Hepatocyte (in vitro differentiated cells): ENCODE measurements at regions not wholly inside any gene's neighbourhood (a gene's known extent, or its start where the extent isn't known, plus 50 kb on each side); places are given as distances from the start of the nearest gene placed in this dataset.

Experiments used
- DNase-seq: peaks from one replicate; pipeline ENCODE4 v3.0.0-alpha.2; 2016; ENCODE audit warnings: low spot score
- H2AFZ ChIP-seq: fragments of 200-600 bp; sonication (generic); 2 replicates; pipeline ENCODE4 v1.6.0; 2016; ENCODE audit warnings: antibody characterized with exemption, mild to moderate bottlenecking
- H3K27ac ChIP-seq: fragments of 200-600 bp; sonication (generic); 2 replicates; pipeline ENCODE4 v1.5.1; 2016; ENCODE audit warnings: mild to moderate bottlenecking
- H3K27me3 ChIP-seq: fragments of 200-600 bp; sonication (generic); 2 replicates; pipeline ENCODE4 v1.6.1; 2016
- H3K36me3 ChIP-seq: fragments of 200-600 bp; sonication (generic); replicated peaks from 2 replicates; pipeline ENCODE4 v1.5.1; 2016; ENCODE audit warnings: low read depth; ENCODE audit not compliant: insufficient read depth
- H3K4me1 ChIP-seq: fragments of 200-600 bp; sonication (generic); 2 replicates; pipeline ENCODE4 v1.5.1; 2016; ENCODE audit warnings: mild to moderate bottlenecking, moderate library complexity; ENCODE audit not compliant: insufficient read depth
- H3K4me2 ChIP-seq: fragments of 200-600 bp; sonication (generic); 2 replicates; pipeline ENCODE4 v1.6.0; 2016
- H3K4me3 ChIP-seq: fragments of 200-600 bp; sonication (generic); 2 replicates; pipeline ENCODE4 v1.5.1; 2016; ENCODE audit warnings: mild to moderate bottlenecking
- H3K79me2 ChIP-seq: fragments of 200-600 bp; sonication (generic); 2 replicates; pipeline ENCODE4 v1.6.0; 2017; ENCODE audit warnings: mild to moderate bottlenecking
- H3K9me2 ChIP-seq: fragments of 200-600 bp; sonication (generic); replicated peaks from 2 replicates; pipeline ENCODE4 v1.6.0; 2017; ENCODE audit warnings: mild to moderate bottlenecking; ENCODE audit not compliant: insufficient read depth
- H3K9me3 ChIP-seq: fragments of 200-600 bp; sonication (generic); 2 replicates; pipeline ENCODE4 v1.5.1; 2016; ENCODE audit warnings: low read depth, mild to moderate bottlenecking
- H4K20me1 ChIP-seq: fragments of 200-600 bp; sonication (generic); 2 replicates; pipeline ENCODE4 v1.6.0; 2016; ENCODE audit warnings: mild to moderate bottlenecking; ENCODE audit not compliant: insufficient read depth, poor library complexity, severe bottlenecking
- CTCF ChIP-seq: fragments of 200-600 bp; sonication (generic); IDR thresholded peaks from 2 replicates; pipeline ENCODE4 v1.5.1; 2016; ENCODE audit warnings: antibody characterized with exemption, mild to moderate bottlenecking; ENCODE audit not compliant: poor library complexity
- EZH2 ChIP-seq: fragments of 200-600 bp; sonication (generic); IDR thresholded peaks from 2 replicates; pipeline ENCODE4 v1.6.1; 2016; ENCODE audit warnings: antibody characterized with exemption, mild to moderate bottlenecking, borderline replicate concordance
- EZH2phosphoT487 ChIP-seq: fragments of 200-600 bp; sonication (generic); IDR thresholded peaks from one replicate; pipeline ENCODE4 v1.6.1; 2018; ENCODE audit warnings: antibody characterized with exemption, mild to moderate bottlenecking, low read depth, moderate library complexity; ENCODE audit not compliant: unreplicated experiment, severe bottlenecking
- WGBS: methylation state at CpG from one replicate; pipeline ENCODE4 v1.1.6; 2016; ENCODE audit warnings: low lambda C conversion rate; ENCODE audit errors: missing lambda C conversion rate; 5-methylcytosine and 5-hydroxymethylcytosine counted together

GRCh38 chr12:22865822-22866221, 240.9 kb downstream of the ETNK1 start:
- H3K4me2 ChIP-seq: no peak overlapping the region
- DNase-seq: no peak
- no peak overlapping the region for H3K27ac ChIP-seq
- TF ChIP-seq EZH2phosphoT487 (no peak), CTCF (no peak), EZH2 (no peak)
- H2AFZ ChIP-seq: no peak overlapping the region
- H3K27me3 ChIP-seq: no peaks in the 10 kb centered on the region
- 96% methylated on average over 6 of the region's 6 CpGs for WGBS
- no peaks in the 10 kb centered on the region for H3K9me2 ChIP-seq
- H3K4me3 ChIP-seq: no peak overlapping the region
- H3K36me3 ChIP-seq: no peaks in the 10 kb centered on the region
- no peaks in the 10 kb centered on the region for H3K4me1 ChIP-seq
- H3K9me3 ChIP-seq: no peaks in the 10 kb centered on the region
- H4K20me1 ChIP-seq: no peaks in the 10 kb centered on the region
- H3K79me2 ChIP-seq: no peaks in the 10 kb centered on the region

GRCh38 chr12:22866406-22866805, 241.4 kb downstream of the ETNK1 start:
- H2AFZ ChIP-seq: no peak overlapping the region
- DNase-seq: no peak
- H3K36me3 ChIP-seq: no peaks in the 10 kb centered on the region
- H3K9me3 ChIP-seq: no peaks in the 10 kb centered on the region
- no peaks in the 10 kb centered on the region for H4K20me1 ChIP-seq
- no peak overlapping the region for H3K27ac ChIP-seq
- H3K27me3 ChIP-seq: no peaks in the 10 kb centered on the region
- 82% methylated on average over 1 of the region's 1 CpG for WGBS
- H3K4me2 ChIP-seq: no peak overlapping the region
- no peaks in the 10 kb centered on the region for H3K4me1 ChIP-seq
- TF ChIP-seq EZH2phosphoT487 (no peak), EZH2 (no peak), CTCF (no peak)
- H3K79me2 ChIP-seq: no peaks in the 10 kb centered on the region
- no peaks in the 10 kb centered on the region for H3K9me2 ChIP-seq
- H3K4me3 ChIP-seq: no peak overlapping the region

GRCh38 chr12:22874151-22874550, 249.2 kb downstream of the ETNK1 start:
- H3K9me3 ChIP-seq: no peaks in the 10 kb centered on the region
- TF ChIP-seq CTCF (no peak), EZH2 (no peak), EZH2phosphoT487 (no peak)
- no peaks in the 10 kb centered on the region for H3K27me3 ChIP-seq
- H4K20me1 ChIP-seq: no peaks in the 10 kb centered on the region
- no peaks in the 10 kb centered on the region for H3K9me2 ChIP-seq
- H3K4me2 ChIP-seq: no peak overlapping the region
- H3K79me2 ChIP-seq: no peaks in the 10 kb centered on the region
- no peaks in the 10 kb centered on the region for H3K36me3 ChIP-seq
- no peak overlapping the region for H3K4me3 ChIP-seq
- 97% methylated on average over 8 of the region's 8 CpGs for WGBS
- DNase-seq: no peak
- H3K4me1 ChIP-seq: no peaks in the 10 kb centered on the region
- no peak overlapping the region for H2AFZ ChIP-seq
- no peak overlapping the region for H3K27ac ChIP-seq

- Histone ChIP-seq H3K4me1 (no peaks in the 10 kb centered on the region), H3K36me3 (no peaks in the 10 kb centered on the region), H4K20me1 (no peaks in the 10 kb centered on the region), H2AFZ (no peak overlapping the region), H3K4me3 (no peak overlapping the region), H3K27me3 (no peaks in the 10 kb centered on the region), H3K79me2 (no peaks in the 10 kb centered on the region), H3K9me2 (no peaks in the 10 kb centered on the region), H3K27ac (no peak overlapping the region), H3K4me2 (no peak overlapping the region), H3K9me3 (no peaks in the 10 kb centered on the region)
- no peak for DNase-seq
- WGBS: 90% methylated on average over 5 of the region's 5 CpGs
- no peak for TF ChIP-seq CTCF
- no peak for TF ChIP-seq EZH2
- no peak for TF ChIP-seq EZH2phosphoT487
Observed at GRCh38 chr12:22876262-22876661, 251.3 kb downstream of the ETNK1 start.
